HG03108 (cell line): ENCODE measurements at regions not wholly inside any gene's neighbourhood (a gene's known extent, or its start where the extent isn't known, plus 50 kb on each side); places are given as distances from the start of the nearest gene placed in this dataset.
"Not testable (repeated sequence)": the region's sequence is repeated elsewhere in the genome, so short reads cannot be mapped to it uniquely, and the experiment has no call there.

ENCODE experiments used
- ATAC-seq: cut with Tn5 transposase; IDR thresholded peaks from one replicate; pipeline ENCODE4 v1.9.1; 2021; ENCODE audit warnings: moderate library complexity; ENCODE audit not compliant: unreplicated experiment

DNA sequence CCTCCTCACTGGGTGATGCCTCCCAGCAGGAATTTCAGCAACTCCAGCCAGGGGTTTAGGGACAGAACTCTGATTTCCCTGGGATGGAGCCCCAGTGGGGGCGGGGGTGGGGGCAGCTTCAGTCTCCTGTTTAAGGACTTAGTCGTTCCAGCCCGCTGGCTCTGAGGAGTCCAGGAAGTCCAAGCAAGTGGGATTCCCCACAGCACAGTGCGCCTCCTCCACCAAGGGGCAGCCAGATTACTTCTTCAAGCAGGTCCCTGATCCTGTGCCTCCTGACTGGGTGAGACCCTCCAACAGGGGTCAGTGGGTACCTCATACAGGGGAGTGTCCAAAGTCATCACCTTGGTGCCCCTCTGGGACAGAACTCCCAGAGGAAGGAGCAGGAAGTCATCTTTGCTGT is 1438.4 kb upstream of the B3GALT2 start:
- ATAC-seq, result no peak

DNA sequence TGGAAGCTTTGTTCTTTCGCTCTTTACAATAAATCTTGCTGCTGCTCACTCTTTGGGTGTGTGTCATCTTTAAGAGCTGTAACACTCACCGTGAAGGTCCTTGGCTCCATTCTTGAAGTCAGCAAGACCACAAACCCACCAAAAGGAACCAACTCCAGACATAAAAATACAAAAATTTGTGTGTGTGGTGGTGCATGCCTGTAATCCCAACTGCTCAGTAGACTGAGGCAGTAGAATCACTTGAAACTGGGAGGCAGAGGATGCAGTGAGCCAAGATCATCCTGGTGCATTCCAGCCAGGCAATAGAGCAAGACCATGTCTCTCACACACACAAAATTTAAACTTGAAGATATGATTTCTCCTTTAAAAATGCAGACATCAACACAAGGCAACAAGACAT is 1431.7 kb upstream of the B3GALT2 start:
- ATAC-seq, result no peak

DNA sequence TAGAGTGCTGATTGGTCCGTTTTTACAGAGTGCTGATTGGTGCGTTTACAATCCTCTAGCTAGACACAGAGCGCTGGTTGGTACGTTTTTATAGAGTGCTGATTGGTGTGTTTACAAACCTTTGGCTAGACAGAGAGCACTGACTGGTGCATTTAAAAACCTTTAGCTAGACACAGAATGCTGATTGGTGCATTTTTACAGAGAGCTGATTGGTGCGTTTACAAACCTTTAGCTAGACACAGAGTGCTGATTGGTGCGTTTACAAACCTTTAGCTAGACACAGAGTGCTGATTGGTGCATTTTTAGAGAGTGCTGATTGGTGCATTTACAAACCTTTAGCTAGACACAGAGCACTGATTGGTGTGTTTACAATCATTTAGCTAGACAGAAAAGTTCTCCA is 1430.9 kb upstream of the B3GALT2 start:
- ATAC-seq, result not testable (repeated sequence)

DNA sequence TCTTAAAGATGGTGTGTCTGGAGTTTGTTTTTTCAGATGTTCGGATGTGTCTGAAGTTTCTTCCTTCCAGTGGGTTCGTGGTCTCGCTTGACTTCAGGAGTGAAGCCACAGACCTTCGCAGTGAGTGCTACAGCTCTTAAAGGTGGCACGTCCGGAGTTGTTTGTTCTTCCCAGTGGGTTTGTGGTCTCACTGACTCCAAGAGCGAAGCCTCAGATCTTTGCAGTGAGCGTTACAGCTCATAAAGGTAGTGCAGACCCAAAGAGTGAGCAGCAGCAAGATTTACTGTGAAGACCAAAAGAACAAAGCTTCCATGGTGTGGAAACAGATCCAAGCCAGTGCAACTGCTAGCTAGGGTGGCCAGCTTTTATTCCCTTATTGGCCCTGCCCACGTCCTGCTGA is 1430.4 kb upstream of the B3GALT2 start:
- no peak for ATAC-seq

DNA sequence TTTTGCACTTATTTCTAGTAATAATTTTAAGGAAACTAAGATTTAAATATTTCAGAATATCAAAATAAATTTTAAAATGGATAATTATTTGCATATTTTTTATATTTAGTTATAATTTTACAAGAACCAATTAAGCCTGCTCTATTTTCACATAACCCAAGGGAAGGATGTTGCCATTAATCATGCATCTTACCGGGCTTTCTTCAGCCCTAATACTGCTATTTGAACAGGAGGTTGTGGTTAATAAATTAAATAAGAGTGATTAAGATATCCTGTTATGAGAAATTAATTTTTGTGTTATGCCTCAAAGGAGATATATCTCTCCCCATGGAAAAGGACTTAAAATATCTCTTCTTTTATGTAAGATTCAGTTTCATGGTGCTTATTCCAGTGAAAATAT is 1415.8 kb upstream of the B3GALT2 start:
- ATAC-seq, result no peak

DNA sequence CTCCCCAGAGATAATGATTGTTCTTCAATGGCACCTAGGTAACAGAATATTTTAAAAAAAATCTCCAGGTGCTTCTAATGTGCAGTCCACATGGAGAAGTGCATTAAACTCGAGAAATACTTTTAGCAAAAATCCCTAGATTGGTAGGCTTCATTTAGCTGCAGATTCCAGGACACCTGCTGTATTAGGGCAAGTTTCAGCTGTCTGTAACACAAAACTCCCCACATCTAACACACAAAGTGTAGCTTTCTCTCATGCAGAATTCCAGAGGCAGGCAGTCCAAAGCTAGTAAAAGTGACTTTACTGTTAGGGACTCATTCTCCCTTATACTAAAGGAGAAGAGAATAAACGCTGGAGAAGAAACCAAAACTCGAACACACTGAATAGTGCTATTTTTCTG is 1414.3 kb upstream of the B3GALT2 start:
- ATAC-seq, result no peak

DNA sequence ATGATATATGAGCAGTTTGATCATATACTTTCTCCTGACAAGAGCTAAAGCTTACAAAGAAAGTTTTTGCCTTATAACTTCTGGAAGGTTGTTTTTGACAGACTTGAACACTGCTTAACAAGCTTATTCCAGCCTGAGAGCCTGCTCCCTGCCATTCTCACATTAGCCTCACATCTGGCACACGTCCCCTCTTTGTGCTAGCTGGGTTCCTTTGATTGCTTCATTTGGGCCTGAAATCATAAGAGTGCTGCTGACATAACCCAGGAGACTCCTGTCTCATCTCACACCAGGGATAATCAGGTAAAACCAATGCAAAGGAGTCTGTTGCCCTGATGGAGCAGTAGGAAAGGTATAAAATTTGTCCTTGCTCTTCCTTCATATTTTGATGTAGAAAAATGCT is 1411.7 kb upstream of the B3GALT2 start:
- no peak for ATAC-seq

DNA sequence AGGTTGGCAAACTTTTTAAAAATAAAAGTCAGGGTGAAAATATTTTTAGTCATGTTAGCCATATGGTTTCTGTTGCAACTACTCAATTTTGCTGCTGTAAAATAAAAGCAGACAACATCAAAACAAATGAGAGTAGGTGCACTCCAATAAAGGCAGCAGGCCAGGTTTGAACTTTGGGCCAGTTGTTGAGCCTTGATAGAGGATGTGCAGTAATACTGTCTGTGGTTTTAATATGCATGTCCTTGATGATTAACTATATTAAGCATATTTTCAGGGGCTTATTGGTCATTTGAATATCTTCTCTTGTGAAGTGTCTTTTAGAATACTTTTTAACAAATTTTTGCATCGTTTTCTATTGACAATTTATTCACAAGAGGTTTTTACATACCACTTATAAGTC is 1399.9 kb upstream of the B3GALT2 start:
- no peak for ATAC-seq

DNA sequence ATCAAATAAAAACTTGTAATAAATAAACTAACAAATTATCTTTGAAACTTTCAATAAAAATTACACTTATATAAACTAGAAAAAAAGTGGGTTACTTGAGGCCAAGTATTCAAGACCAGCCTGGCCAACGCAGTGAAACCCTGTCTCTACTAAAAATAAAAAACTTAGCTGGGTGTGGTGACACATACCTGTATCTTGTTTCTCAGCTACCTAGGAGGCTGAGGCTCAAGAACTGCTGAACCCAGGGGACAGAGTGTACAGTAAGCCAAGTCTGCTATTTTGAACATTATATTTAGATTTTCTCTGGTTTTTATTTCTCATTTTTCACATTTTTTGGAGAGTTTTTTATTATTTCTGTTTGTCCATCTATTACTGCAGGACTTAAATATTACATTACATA is 1397.6 kb upstream of the B3GALT2 start:
- ATAC-seq, result no peak

DNA sequence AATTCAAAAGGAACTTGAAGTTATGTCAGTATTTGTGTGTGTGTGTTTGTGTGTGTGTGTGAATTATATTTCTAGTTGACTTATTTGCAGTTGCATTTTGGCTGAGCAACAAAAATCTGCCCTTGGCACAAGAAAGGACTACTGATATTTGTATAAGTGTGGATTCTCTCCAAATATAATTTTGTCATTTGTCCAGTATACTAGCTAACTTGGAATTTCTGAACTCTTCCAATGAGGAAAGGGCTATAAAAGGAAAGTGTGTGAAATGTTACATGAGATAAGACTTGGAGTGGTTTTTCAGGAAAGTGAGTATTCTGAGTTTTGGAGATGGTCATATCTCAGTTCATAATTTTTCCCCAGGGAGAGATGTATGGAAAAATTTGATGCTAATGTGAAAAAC is 1384.1 kb upstream of the B3GALT2 start:
- ATAC-seq, result no peak

DNA sequence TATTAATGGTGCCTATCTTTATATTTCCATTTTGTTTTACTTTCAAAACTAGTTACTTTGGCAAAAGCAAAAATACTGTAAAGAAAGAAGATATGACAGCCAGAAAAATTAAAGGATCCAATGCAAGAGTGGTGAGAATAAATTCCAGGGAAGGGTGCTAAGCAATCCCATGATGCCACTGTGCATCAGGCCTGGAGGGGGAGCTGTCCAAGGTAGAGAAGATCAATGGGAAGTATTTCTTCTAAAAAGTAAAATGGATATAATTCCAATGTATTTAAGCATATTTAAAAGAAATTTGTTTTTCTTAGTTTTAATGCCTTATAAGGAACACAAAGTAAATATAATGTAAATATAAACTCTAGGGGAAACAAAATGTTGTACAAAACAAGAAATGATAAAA is 1382.2 kb upstream of the B3GALT2 start:
- no peak for ATAC-seq

DNA sequence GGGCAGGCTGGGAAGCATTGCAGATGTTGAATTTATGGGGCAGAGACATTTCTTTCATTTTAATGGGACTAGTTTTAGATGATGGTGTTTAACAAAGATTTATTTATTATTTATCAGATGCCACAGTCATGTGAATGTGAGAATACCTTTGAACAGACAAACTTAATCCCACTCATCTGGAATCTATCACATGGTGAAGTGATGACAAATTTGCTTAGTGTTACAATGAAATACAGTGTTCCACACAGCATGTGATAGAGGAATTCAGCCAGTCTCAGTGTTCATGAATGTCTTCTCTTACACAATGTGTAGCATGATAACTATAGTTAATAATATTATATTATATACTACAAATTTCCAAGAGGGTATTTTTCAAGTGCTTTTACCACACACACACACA is 1361.7 kb upstream of the B3GALT2 start:
- no peak for ATAC-seq

DNA sequence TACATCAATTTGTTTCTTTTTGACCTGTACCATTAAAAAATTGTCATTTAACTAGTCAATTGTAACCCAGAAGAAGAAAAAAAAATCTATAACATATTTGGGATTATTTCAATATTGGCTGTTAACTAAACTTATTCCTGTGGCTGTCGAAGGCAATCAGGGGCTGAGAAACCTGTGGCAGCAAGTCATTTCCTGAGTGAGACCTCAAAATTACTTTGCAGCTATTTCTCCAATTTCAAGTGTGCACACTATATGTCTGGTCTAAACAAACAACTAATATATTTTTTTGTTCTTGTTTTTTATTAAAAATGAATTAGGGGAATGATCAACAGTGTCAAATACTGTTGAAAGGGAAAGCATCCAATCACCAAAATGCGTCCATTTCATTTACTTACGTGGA is 1357.6 kb upstream of the B3GALT2 start:
- no peak for ATAC-seq

DNA sequence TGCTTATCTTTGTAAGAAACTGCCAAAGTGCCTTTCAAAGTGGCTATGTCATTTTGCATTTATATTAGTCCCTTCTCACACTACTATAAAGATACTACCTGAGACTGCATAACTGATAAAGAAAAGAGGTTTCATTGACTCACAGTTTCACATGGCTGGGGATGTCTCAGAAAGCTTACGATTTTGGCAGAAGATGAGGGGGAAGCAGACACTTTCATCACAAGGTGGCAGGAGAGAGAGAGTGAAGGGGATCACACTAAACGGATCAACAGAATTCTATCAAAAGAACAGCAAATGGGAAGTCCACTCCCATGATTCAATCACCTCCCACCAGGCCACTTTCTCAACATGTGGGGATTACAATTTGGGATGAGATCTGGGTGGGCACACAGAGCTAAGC is 1352.0 kb upstream of the B3GALT2 start:
- ATAC-seq, result no peak

DNA sequence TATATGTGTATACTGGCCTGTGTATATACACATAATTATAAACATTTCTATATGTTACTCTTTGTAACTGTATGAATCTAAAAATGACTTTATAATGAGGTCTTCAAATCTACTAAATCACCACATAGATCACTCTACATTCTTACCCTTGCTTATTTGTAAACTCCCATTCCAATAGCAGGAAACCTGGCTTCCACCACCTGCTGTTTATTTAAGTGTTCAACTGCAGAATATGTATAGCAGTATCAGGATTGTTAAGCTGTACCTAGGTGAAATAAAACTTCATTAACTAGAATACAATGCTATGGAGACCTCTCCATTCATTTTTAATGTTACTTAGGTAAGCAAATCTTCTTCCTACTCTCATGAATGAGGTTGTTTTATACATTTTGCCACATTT is 1351.1 kb upstream of the B3GALT2 start:
- ATAC-seq, result no peak

DNA sequence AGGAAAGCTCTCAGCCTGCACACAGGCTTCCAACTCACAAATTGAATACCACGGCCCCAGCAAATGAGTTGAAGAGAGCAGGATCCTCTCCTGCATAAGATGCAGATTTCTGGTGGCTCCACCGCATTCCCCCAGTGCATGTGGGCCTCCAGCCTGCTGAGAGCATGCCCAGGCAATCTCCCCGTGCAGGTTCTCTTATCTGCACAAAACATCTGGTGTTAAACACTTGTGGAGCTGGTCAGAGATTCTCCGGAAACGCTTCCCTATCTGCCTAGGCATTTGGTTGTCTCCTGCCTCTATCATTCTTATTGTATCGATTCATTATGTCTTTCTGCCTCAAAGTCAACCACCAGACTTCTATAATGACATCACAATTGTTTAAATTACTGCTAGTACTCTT is 1349.0 kb upstream of the B3GALT2 start:
- ATAC-seq, result no peak

DNA sequence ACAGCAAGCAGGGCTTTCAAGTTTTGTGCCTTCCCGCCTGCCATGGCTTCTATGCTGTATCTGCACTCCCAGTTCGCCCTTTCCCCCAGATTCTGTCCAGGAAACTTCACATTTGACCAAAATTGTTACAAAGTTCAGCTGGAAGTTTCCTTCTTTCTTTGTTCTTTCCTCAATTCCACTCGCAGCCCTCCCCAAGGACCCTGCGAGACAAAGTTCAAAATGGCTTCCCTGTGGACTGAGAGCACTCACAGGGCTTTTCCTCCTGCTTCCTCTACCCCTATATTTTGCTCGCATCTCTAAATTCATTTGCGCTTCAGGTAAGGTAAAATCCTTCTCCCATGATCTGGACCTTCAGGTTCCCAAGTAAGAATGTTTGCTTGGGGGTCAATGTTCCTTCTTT is 1348.4 kb upstream of the B3GALT2 start:
- ATAC-seq, result no peak

DNA sequence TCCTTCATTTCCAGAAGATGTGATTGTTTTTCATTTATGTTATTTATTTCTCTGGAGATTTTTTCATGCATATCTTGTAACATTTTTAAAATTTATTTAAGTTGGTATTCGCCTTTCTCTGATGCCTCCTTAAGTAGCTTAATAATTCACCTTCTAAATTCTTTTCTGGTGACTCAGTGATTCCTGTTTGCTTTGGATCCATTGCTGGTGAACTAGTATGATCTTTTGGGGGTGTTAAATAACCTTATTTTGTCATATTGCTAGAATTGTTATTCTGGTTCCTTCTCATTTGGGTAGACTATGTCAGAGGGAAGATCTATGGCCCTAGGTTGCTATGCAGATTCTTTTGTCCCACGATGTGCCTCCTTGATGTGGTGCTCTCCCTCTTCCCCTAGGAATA is 1347.2 kb upstream of the B3GALT2 start:
- ATAC-seq, result no peak

DNA sequence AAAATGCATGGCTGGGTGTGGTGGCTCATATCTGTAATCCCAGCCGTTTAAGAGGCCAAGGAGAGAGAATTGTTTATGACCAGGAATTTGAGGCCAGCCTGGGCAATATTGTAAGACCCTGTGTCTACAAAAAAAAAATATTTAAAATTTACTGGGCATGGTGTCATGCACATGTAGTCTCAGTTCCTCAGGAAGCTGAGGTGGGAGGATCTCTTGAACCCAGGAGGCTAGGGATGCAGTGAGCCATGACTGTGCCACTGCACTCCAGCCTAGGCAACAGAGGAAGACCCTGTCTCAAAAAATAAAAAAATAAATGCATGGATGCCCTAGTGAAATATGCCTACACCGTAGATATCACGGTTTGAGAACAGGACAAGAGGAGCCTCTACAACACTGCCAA is 1331.2 kb upstream of the B3GALT2 start:
- ATAC-seq, result no peak

DNA sequence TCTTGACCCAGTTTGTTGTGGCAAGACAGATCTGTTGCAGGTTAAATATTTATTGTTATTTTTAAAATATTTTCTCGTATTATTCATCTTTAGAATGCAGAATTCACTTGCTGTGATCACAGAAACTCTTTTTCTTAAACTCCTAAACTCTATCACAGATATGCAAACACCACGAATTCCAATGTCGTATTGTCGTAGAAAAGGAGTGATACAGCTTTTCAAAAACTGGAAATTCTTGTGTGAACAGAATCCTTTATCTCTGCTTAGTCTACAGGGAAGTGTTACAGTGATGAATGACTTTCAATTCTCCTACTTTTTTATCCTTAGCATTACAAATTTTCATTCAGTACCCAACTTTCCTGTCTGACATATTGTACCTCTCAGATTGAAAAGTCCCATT is 1329.5 kb upstream of the B3GALT2 start:
- ATAC-seq, result no peak

DNA sequence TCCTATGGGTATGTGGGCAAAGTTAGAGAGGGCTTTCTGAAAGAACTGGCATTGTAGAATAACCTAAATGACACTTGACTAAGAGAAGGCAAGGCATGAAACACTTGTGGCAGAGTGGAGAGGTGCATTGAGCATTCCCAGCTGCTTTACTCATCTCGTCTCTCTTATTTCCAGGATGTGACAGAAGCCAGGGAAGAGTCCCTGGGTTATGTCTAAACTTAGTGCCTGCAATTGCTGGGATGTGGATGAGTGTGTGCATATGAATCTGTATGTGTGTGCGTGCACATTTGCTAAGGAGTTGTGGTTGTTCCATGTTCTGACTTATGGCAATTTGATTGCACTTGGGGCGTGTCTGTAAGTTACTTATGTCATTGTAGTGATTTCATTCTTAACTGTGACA is 1326.5 kb upstream of the B3GALT2 start:
- no peak for ATAC-seq

DNA sequence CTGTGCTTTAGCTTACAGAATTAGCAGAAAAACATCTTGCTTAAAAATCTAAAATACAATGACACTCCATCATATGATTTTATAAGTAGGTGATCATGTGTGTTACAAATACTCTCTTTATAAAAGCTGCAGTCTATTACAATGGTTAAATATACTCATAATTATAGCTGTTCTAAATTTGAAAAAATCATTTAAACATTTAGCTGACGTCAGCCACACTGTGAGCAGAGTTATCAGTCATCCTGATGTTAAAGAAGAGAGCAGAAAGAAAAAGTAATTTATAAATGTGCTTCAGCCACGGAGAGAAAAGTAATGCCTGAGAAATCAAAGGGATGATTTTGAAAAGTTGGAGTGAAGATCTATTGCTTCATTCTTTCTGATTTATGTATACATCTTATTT is 1325.9 kb upstream of the B3GALT2 start:
- ATAC-seq, result no peak

DNA sequence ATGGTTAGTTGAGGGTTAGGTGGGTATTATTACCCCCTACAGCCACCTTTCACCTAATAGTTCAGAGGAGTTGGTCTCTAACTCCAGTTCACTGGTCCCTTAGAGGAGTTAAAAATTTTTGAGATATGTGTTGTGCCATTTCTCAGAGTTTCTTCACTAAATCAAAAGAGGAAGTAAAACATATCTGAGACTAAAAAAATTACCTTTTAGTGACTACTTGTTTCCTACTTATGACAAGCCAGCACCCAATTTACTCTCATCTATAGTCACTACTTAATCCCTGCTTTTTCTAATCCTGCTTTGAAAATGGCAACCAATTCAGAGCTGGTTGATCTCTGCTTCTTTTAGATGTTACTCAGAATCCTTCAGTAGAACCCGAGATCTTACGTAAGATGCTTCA is 1316.8 kb upstream of the B3GALT2 start:
- no peak for ATAC-seq

DNA sequence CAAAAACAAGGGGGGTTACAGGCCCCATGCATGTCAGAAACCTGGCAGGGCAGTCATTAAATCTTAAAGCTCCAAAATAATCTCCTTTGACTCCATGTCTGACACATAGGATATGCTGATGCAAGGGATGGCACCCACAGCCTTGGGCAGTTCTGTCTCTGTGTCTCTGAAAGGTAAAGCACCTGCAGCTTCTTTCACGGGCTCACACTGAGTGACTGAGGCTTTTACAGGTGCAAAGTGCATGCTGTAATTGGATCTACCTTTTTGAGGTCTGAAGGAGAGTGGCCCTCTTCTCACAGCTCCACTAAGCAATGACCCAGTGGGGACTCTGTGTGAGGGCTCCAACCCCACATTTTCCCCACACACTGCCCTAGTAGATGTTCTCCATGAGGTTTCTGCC is 1309.0 kb upstream of the B3GALT2 start:
- no peak for ATAC-seq
